ENCODE measurements at regions not wholly inside any gene's neighbourhood (a gene's known extent, or its start where the extent isn't known, plus 50 kb on each side); places are given as distances from the start of the nearest gene placed in this dataset.
"Not testable (repeated sequence)": the region's sequence is repeated elsewhere in the genome, so short reads cannot be mapped to it uniquely, and the experiment has no call there.

- DNase-seq (ENCODE audit: low read depth in 2 of 3, low spot score in 1 of 3) = no peak
These were observed 105.5 kb upstream of the ASB18 start for GRCh38 chr2:236369661-236370062.

- DNase-seq (ENCODE audit: low read depth in 2 of 3, low spot score in 1 of 3) = no peak
These were observed 106.7 kb upstream of the ASB18 start for GRCh38 chr2:236370847-236371409.

- no peak for DNase-seq (ENCODE audit: low read depth in 2 of 3, low spot score in 1 of 3)
These were observed 111.8 kb upstream of the ASB18 start for GRCh38 chr2:236375973-236376476.

- no peak for DNase-seq (ENCODE audit: low read depth in 2 of 3, low spot score in 1 of 3)
These were observed 112.5 kb upstream of the ASB18 start for GRCh38 chr2:236376566-236377244.

- no peak for DNase-seq (ENCODE audit: low read depth in 2 of 3, low spot score in 1 of 3)
These were observed 115.9 kb upstream of the ASB18 start for GRCh38 chr2:236380051-236380612.

- DNase-seq (ENCODE audit: low read depth in 2 of 3, low spot score in 1 of 3) = not testable (repeated sequence)
These were observed 117.0 kb upstream of the ASB18 start for GRCh38 chr2:236381253-236381652.

- DNase-seq (ENCODE audit: low read depth in 2 of 3, low spot score in 1 of 3) = not testable (repeated sequence)
These were observed 125.3 kb upstream of the ASB18 start for GRCh38 chr2:236389284-236390216.

- DNase-seq (ENCODE audit: low read depth in 2 of 3, low spot score in 1 of 3) = no peak
These were observed 128.9 kb upstream of the ASB18 start for GRCh38 chr2:236393101-236393500.

- no peak for DNase-seq (ENCODE audit: low read depth in 2 of 3, low spot score in 1 of 3)
These were observed 129.4 kb upstream of the ASB18 start for GRCh38 chr2:236393581-236393980.

GRCh38 chr2:236394571-236394970 is 130.4 kb upstream of the ASB18 start:
- DNase-seq (ENCODE audit: low read depth in 2 of 3, low spot score in 1 of 3) = no peak

- DNase-seq (ENCODE audit: low read depth in 2 of 3, low spot score in 1 of 3) = no peak
These were observed 130.9 kb upstream of the ASB18 start for GRCh38 chr2:236395067-236395466.

GRCh38 chr2:236396818-236397350 is 132.7 kb upstream of the ASB18 start:
- no peak for DNase-seq (ENCODE audit: low read depth in 2 of 3, low spot score in 1 of 3)

GRCh38 chr2:236397681-236398080 is 133.5 kb upstream of the ASB18 start:
- DNase-seq (ENCODE audit: low read depth in 2 of 3, low spot score in 1 of 3) = no peak

GRCh38 chr2:236399409-236399808 is 135.2 kb upstream of the ASB18 start:
- DNase-seq (ENCODE audit: low read depth in 2 of 3, low spot score in 1 of 3) = no peak

- no peak for DNase-seq (ENCODE audit: low read depth in 2 of 3, low spot score in 1 of 3)
These were observed 135.9 kb upstream of the ASB18 start for GRCh38 chr2:236400046-236400574.

- DNase-seq (ENCODE audit: low read depth in 2 of 3, low spot score in 1 of 3) = no peak
These were observed 136.6 kb upstream of the ASB18 start for GRCh38 chr2:236400594-236401360.

- no peak for DNase-seq (ENCODE audit: low read depth in 2 of 3, low spot score in 1 of 3)
These were observed 138.0 kb upstream of the ASB18 start for GRCh38 chr2:236402033-236402790.

GRCh38 chr2:236403125-236403524 is 138.9 kb upstream of the ASB18 start:
- DNase-seq (ENCODE audit: low read depth in 2 of 3, low spot score in 1 of 3) = no peak

- no peak for DNase-seq (ENCODE audit: low read depth in 2 of 3, low spot score in 1 of 3)
These were observed 139.6 kb upstream of the ASB18 start for GRCh38 chr2:236403811-236404210.
